ENCODE measurements at regions not wholly inside any gene's neighbourhood (a gene's known extent, or its start where the extent isn't known, plus 50 kb on each side); places are given as distances from the start of the nearest gene placed in this dataset.

GRCh38 chr11:119780222-119780953 is 51.4 kb upstream of the NECTIN1 start:
- Histone ChIP-seq H3K36me3 (ENCODE audit: control insufficient read depth in 2 of 2, insufficient read depth in 2 of 2, low read length in 1 of 2) (no peaks in the 10 kb centered on the region), H3K27ac (ENCODE audit: low read depth in 2 of 2, low read length in 1 of 2) (no peak overlapping the region), H3K4me1 (ENCODE audit: control insufficient read depth in 2 of 2, insufficient read depth in 2 of 2, low read length in 1 of 2) (no peaks in the 10 kb centered on the region), H3K4me3 (ENCODE audit: low read depth in 1 of 2, low read length in 2 of 2) (no peak overlapping the region), H3K9me3 (ENCODE audit: control insufficient read depth in 2 of 2, insufficient read depth in 1 of 2, low read depth in 1 of 2, low read length in 1 of 2) (no peaks in the 10 kb centered on the region), H3K27me3 (ENCODE audit: control insufficient read depth in 1 of 2, insufficient read depth in 2 of 2, low read length in 2 of 2) (no peaks in the 10 kb centered on the region)
- 57 to 64% methylated on average over 2 of the region's 2 CpGs for WGBS, 2 donors

GRCh38 chr11:119779195-119780071 is 50.4 kb upstream of the NECTIN1 start:
- Histone ChIP-seq H3K27ac (ENCODE audit: low read depth in 2 of 2, low read length in 1 of 2) (no peak overlapping the region), H3K36me3 (ENCODE audit: control insufficient read depth in 2 of 2, insufficient read depth in 2 of 2, low read length in 1 of 2) (no peaks in the 10 kb centered on the region), H3K9me3 (ENCODE audit: control insufficient read depth in 2 of 2, insufficient read depth in 1 of 2, low read depth in 1 of 2, low read length in 1 of 2) (peaks cover 0 to 2% of the 10 kb centered on the region in 2 donors), H3K27me3 (ENCODE audit: control insufficient read depth in 1 of 2, insufficient read depth in 2 of 2, low read length in 2 of 2) (no peaks in the 10 kb centered on the region), H3K4me1 (ENCODE audit: control insufficient read depth in 2 of 2, insufficient read depth in 2 of 2, low read length in 1 of 2) (no peaks in the 10 kb centered on the region), H3K4me3 (ENCODE audit: low read depth in 1 of 2, low read length in 2 of 2) (no peak overlapping the region)
- WGBS, 2 donors: 65 to 73% methylated on average over 22 of the region's 22 CpGs
